ENCODE measurements at regions not wholly inside any gene's neighbourhood (a gene's known extent, or its start where the extent isn't known, plus 50 kb on each side); places are given as distances from the start of the nearest gene placed in this dataset.

- TF ChIP-seq CTCF (IDR thresholded peaks at IDR 0.05): no peak
- no peak for TF ChIP-seq POLR2A (IDR thresholded peaks at IDR 0.05)
Measured at GRCh38 chr13:40340368-40341095, 325.9 kb downstream of the FOXO1 start.

Data from Peyer's patch (tissue), 4 donors.